CD4-positive, alpha-beta T cell treated with Interferon alpha-2 for 1 hour (primary cell): ENCODE measurements at regions not wholly inside any gene's neighbourhood (a gene's known extent, or its start where the extent isn't known, plus 50 kb on each side); places are given as distances from the start of the nearest gene placed in this dataset.

ENCODE experiments used
- DNase-seq, 2 donors: peaks; one replicate each; pipeline ENCODE4 v3.0.0-alpha.2; 2020 to 2022

GRCh38 chr20:50301165-50301564 is 110.5 kb downstream of the CEBPB start:
- no peak for DNase-seq

GRCh38 chr20:50301712-50302111 is 111.1 kb downstream of the CEBPB start:
- DNase-seq: no peak

- no peak for DNase-seq
Observed at GRCh38 chr20:50302341-50303057, 111.9 kb downstream of the CEBPB start.

DNA sequence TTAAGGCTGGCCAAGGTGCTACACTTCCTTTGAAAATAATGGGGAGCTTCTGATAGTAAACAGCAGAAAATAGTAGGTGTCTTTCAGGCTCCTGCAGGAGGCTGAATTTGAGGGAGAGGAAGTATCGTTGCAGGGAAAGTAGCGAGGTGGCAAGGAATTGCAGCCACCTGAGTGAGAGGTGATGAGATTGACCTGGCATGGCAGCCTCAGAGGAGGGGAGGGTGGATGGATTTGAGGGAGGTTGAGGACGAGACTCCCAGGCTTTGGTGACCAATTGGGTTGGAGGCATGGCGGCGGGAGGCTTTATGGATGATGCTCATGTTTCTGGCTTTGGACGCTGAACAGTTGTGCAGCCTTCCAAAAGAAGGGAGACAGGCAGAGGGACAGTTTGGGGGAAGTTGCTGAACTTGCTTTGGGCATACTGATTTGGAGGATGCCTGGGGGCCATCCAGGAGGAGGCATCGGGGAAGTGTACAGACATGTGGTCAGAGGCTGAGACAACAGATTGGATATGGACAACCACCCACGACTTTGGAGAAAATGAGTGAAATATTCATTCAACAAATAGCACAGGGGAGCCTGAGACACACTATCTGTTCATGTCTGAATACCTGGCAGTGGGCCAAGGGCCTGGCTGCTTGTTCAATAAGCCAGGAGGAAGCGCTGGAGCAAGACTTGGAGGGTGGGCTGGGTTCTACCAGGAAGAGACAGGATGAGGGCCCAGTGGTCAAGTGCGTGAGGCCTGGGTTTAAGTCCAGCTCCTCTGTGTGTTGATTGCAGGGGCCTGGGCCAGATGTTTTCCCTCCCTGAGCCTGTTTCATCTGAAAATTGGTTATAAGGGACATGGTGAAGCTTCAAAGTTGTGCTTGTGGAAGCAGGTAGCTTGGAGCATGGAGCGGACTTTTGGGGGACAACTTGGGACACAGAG is 113.2 kb downstream of the CEBPB start:
- DNase-seq: no peak

DNA sequence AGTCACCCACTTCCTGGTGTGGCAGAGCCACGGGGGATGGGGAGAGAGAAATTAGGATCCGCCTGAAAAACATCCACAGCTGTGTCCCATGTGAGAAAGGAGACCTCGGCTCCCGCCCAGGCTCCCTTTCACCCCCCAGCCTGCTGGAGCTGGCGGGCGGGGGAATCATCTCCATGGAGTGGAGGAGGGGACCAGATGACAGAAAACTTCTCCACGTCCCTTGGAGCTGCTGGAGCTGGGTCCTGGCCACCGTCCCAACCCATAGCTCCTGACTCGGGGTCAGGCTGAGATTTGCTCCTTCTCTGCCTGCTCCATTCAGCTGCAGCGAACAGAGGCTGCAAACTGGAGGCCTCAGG is 113.8 kb downstream of the CEBPB start:
- DNase-seq: no peak

DNA sequence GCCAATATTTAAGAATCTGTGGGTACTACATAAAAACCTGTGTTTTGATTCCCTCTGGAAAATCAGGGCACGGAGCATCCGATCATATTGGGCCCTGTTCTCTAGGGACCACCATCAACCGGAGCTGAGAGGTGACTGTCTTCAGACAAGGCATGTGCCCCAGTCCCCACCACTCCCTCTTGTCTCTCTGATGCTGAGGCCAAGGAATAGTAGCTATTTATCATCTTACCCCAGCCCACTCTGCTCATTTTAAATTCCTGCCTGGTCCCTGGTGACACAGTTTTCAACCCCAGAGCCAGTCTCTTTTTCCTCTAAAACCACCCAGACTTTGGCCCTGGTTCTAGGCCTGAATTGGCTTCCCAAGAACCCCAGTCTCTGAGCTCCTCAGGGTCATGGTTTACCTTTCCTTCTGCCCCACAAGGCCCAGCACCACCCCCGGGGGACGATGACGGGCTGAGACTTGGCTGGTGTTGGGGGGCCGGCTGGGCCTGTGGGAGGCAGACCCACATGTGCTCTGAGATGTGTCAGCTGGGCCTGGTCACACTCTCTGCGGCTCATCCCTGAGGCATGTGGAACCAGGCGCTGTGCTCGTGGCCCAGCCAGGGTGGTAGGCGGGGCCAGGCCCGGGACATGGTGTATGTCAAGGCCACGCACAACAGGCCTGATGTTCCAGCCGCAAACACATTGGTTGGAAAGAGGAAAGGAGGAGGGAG is 114.4 kb downstream of the CEBPB start:
- DNase-seq: no peak

GRCh38 chr20:50305636-50306477 is 115.2 kb downstream of the CEBPB start:
- no peak for DNase-seq

DNA sequence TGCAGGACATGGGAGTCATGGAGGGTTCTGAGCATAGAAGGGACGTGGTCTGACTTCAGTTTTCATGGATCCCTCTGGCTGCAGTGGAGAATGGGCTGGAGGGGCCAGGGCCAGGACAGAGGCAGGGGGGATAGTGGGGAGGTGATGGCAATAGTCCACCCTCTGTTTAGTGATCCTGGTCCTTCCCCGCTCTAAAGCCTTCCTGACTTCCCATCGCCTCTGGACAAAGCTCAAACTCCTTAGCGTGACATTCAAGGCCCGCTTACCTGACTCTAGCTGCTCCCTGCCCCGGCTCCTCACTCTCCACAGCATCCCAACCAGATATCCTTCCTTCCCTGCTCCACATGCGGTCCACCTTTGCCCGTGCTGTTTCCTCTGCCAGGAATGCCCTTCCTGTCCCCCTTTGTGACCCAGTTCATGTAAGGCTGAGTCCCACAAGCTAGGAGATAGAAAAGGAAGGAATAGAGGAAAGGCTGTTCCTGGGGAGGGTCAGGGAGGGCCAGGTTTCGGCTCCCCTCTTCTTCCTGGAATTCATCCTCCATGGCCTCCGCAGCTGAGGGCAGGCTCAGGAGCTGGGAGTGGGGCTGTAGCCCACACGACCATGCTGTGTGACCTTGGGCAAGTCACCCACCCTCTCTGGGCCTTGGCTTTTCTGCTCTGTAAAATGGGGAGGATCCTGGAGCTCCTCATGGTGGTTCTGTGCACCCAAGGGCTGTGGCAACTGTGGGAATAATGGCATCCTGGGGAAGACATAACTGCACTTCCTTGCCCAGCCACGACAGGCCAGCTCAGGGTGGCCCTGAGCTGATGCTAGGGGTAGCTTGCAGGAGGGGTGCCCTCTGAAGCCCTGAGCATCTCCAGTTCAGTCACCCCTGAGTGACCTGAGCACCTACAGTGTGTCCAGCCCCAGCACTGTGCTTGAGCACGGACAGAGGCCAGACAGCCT is 116.1 kb downstream of the CEBPB start:
- no peak for DNase-seq

- no peak for DNase-seq
Observed at GRCh38 chr20:50308166-50308512, 117.5 kb downstream of the CEBPB start.

DNA sequence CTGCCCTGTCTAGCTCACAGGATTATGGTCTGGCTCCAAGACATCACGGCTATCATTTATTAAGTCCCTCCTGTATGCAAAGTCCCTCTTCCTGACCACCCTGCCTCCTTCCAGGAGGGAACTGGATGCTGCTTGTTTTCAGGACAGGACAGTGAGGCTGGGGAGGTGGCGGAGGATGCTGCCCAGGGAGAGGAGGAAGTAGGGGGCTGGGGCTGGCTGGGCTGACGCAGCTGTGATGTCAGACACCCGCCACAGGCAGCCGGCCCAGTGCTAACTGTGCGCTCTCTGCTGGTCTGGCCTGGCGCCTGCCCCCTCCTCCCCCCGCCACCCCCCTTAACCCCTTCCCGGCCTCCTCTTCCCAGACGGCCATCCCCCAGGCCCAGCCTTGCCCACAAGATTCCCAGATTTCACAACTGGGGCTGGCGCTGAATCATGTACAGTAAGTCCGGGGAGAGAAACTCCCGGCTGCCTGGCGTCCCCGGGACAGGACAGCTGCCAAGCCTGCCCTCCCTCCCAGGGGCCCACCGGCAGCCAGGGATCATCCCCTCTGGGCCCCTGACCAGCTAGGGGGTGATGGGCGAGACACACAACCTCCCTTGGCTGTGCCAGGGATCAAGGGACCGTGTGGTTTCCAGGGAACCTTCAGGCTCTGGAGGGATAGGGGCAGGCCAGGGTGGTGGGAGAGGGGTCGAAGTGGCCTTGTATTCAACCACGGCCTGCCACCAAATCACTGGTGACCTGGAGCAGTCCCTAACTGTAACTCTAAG is 118.1 kb downstream of the CEBPB start:
- peak in 1 of 2 donors; percentile 67 for DNase-seq

DNA sequence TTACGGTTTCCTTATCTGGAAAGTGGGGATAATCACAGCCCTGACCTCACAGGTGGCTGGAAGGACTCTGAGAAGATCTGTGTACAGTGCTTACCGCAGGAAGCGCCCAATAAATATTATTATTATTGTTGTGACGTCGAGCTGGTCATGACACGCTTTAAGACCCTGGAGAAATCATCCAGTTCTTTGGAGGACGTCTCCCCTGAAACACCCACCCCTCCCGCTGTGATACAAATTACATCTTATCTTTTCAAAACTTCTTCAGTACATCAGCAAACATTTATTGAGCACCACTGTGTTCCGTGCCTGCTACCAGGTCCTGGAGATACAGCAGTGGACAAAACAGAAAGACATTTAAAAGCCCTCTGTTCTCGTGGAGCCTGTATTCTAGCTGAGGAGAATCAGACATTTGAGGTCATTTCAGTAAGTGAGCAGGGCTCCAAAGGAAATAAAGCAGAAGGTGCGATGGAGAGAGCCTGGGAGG is 118.7 kb downstream of the CEBPB start:
- DNase-seq: no peak

GRCh38 chr20:50309764-50310672 is 119.4 kb downstream of the CEBPB start:
- no peak for DNase-seq

DNA sequence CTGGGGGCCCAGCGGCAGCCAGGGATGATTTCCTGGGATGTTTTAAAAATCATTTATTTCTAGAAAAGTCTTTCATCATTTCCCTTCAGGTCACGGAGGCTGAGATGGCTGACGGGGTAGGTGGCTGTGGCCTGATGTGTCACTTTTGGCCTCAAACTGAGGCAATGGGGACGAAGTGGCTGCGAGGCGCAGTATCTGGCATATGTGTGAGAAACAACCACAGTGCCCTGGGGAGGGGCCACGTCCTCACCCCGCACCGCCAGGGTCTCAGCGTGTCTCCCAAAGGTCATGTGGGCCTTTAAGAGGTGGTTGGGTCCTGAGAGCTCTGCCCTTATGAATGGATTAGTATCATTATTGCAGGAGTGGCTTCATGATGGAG is 120.0 kb downstream of the CEBPB start:
- DNase-seq: no peak

GRCh38 chr20:50311308-50312001 is 120.8 kb downstream of the CEBPB start:
- DNase-seq: no peak

DNA sequence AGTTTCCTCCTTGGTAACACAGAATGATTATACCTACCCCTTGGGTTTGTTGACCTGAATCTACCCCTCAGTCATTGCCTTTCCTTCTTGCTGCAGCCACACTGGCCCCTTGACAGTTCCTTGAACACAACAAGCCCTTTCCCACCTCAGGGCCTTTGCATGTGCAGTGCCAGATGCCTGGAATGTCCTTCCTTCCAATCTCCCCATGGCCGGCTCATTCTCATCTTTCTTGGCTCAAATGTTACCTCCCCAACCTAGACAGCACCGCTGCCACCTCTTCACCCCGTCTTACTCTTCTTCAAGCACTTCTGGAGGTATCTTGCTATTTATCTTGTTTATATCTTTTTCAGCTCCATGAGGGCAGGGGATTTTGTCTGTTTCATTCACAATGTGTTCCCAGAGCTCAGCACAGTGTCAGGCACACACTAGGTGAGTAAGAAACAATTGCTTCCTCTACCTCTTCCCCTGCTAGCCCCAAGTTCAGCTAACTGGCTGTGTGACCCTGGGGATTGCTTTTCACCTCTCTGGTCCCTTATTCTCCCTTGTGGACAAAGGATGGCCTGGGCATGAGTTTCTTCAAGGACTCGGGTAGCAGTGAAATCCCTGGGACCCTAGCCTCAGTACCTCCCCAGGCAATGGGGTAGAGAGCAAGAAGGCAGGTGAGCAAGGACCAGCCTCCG is 121.5 kb downstream of the CEBPB start:
- DNase-seq: no peak

DNA sequence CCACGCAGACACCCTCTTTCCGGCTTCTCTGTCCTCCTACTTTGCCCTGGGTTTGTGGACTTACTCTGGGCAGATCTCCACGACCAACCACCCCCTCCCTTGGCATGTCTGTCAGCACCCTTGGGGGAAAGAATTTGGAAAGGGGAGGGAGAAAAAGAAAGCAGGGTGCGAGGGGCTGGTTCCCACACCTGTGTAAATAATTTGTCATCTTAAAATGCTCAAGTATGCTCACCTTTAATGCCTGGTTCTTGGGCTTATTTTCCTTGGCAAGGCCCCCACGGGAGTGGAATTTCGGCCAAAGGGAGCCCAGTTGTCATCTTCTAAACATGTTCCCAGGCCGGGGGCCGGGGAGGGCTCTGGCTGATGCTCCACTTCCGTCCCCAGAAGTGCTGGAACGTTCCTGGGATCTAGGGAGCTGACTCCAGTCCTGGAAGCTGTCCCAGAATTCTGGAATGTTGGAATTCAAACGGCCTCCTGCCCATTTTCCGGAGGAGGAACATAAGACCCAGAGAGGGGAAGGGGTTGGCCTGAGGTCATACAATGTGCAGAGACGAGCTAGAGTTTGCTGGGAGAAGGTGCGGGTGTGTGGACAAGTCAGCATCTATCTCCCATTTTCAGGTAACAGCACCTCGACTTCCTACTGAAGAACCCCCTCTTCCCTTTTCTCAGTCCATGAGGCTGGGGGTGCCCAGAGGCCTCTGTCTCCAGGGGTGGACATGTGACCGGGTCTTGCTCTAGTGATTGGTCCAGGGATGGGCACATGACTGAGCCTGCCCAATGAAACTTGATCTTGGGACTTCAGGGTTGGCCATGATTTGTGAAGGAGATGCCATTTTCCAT is 122.3 kb downstream of the CEBPB start:
- no peak for DNase-seq

DNA sequence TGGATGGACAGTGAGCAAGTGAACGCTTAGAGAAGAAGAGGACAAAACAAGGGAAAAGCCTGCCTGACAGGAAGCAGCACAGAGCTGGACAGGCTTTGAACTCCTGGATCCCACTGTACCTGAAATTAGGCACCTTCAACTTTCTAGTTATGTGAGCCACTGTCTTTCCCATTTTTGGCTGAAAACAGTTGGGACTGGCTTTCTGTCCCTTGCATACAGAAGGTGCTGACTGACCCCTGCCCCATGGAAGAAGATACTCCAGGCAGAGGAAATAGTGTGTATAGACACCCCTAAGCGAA is 122.8 kb downstream of the CEBPB start:
- no peak for DNase-seq
